BLaER1 treated with 17β-estradiol and CSF1 and Interleukin-3, amounts not matched to agents 10 nM and 100 nM (cell line): ENCODE measurements at regions not wholly inside any gene's neighbourhood (a gene's known extent, or its start where the extent isn't known, plus 50 kb on each side); places are given as distances from the start of the nearest gene placed in this dataset.
A peak's percentile ranks its signal among the peaks of the same experiment; 100 is the strongest.
"Not testable (repeated sequence)": the region's sequence is repeated elsewhere in the genome, so short reads cannot be mapped to it uniquely, and the experiment has no call there.

Experiments used
- H3K27ac ChIP-seq, 11 experiments: shearing (Covaris generic); formaldehyde crosslinking; 2 replicates each; pipeline ENCODE4 v1.8.1; 2022
- H3K27me3 ChIP-seq, 11 experiments: shearing (Covaris generic); formaldehyde crosslinking; 2 replicates each; pipeline ENCODE4 v1.8.1; 2022
- H3K36me3 ChIP-seq, 11 experiments: shearing (Covaris generic); formaldehyde crosslinking; 2 replicates each; pipeline ENCODE4 v1.8.1; 2022
- H3K4me1 ChIP-seq, 10 experiments: shearing (Covaris generic); formaldehyde crosslinking; 2 replicates each; pipeline ENCODE4 v1.8.1; 2022
- H3K4me2 ChIP-seq, 11 experiments: shearing (Covaris generic); formaldehyde crosslinking; 2 replicates each; pipeline ENCODE4 v1.8.1; 2022
- H3K4me3 ChIP-seq, 10 experiments: shearing (Covaris generic); formaldehyde crosslinking; 2 replicates each; pipeline ENCODE4 v1.8.1; 2022
- H3K9ac ChIP-seq, 11 experiments: shearing (Covaris generic); formaldehyde crosslinking; 2 replicates each; pipeline ENCODE4 v1.8.1; 2022
- H3K9me3 ChIP-seq, 11 experiments: shearing (Covaris generic); formaldehyde crosslinking; replicated peaks in 1 of 11; 2 replicates each; pipeline ENCODE4 v1.8.1; 2022
- H4K20me1 ChIP-seq, 11 experiments: shearing (Covaris generic); formaldehyde crosslinking; 2 replicates each; pipeline ENCODE4 v1.8.1; 2022
- Cebpa-rat ChIP-seq, 11 experiments: shearing (Covaris generic); IDR thresholded peaks; 2 replicates each; pipeline ENCODE4 v1.8.1; 2022

DNA sequence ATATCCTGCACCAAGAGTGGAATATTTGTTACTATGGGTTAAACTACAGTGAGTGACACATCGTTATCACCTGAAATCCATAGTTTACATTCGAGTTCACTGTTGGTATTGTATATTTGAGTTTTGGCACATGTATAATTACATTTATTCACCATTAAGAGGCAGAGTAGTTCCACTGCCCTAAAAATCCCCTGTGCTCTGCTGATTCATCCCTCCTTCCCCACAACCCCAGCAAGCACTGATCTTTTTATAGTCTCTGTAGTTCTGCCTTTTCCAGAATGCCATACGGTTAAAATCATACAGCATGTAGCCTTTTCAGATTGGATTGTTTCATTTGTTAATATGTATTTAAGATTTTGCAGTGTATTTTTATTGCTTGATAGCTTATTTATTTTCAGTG is 495.2 kb downstream of the DIRAS2 start:
- Histone ChIP-seq H3K36me3 (no peaks in the 10 kb centered on the region), H3K27ac (no peak overlapping the region), H3K4me1 (0 out of 20 replicates have a peak, but pooled peaks cover 0 to 3% (median 0%) of the 10 kb centered on the region in 10 experiments), H3K4me2 (no peak overlapping the region), H3K27me3 (no peaks in the 10 kb centered on the region), H3K4me3 (no peak overlapping the region), H4K20me1 (no peaks in the 10 kb centered on the region), H3K9ac (no peak overlapping the region), H3K9me3 (peaks cover 0 to 13% (median 10%) of the 10 kb centered on the region in 11 experiments; a peak in 13 of 22 replicates)
- no peak for TF ChIP-seq Cebpa-rat (IDR thresholded peaks at IDR 0.05)

DNA sequence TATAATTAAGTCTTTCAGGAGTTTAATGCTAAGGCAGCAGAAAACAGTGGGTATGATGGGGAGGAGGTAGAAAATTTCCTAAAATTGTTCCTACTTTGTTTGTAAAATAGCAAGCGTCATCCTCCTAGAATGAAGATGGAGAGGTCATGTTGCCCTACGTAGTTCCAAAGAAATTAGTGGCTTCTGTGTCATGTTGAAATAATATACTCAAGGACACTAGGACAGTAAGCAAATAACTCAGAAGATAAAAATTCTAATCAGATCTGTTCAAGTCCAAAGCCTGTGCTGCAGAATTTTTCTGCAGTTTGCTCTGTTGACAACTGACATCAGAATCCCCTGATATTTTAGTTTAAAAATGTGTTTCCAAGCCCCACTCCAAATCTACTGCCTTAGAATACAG is 486.3 kb downstream of the DIRAS2 start:
- no peaks in the 10 kb centered on the region for H3K27me3 ChIP-seq
- H3K4me1 ChIP-seq, result peaks cover 0 to 2% (median 0%) of the 10 kb centered on the region in 10 experiments; a peak in 2 of 20 replicates
- H4K20me1 ChIP-seq, result no peaks in the 10 kb centered on the region
- no peak overlapping the region for H3K4me2 ChIP-seq
- H3K9ac ChIP-seq, result no peak overlapping the region
- H3K36me3 ChIP-seq, result no peaks in the 10 kb centered on the region
- no peak for TF ChIP-seq Cebpa-rat (IDR thresholded peaks at IDR 0.05)
- H3K9me3 ChIP-seq, result peaks cover 4 to 12% (median 8%) of the 10 kb centered on the region in 11 experiments; a peak in 17 of 22 replicates
- no peak overlapping the region for H3K27ac ChIP-seq
- no peak overlapping the region for H3K4me3 ChIP-seq

DNA sequence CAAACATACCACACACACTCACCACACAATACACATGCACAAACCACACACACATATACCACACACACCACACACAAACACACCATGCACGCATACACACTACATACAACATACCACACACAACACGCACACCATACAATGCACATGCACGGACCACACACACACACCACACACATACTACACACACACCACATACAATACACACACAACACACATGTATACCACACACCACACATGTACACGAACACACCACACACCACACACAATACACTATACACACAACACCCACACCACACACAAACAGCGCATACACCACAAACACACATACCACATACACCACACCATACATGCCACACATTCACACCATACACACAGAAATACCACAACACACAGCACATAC is 480.3 kb downstream of the DIRAS2 start:
- peak overlapping the region; percentile 28 to 66 (median 56) for H3K4me2 ChIP-seq
- H3K9ac ChIP-seq, result no peak overlapping the region
- H4K20me1 ChIP-seq, result no peaks in the 10 kb centered on the region
- H3K27me3 ChIP-seq, result no peaks in the 10 kb centered on the region
- H3K4me3 ChIP-seq, result no peak overlapping the region
- H3K27ac ChIP-seq, result peak overlapping the region in 2 of 11 experiments; percentile 2 to 36; a peak in 2 of 22 replicates
- peaks cover 9 to 22% (median 18%) of the 10 kb centered on the region in 10 experiments for H3K4me1 ChIP-seq
- H3K9me3 ChIP-seq, result peaks cover 6 to 21% (median 12%) of the 10 kb centered on the region in 11 experiments; a peak in 17 of 22 replicates
- no peaks in the 10 kb centered on the region for H3K36me3 ChIP-seq
- no peak for TF ChIP-seq Cebpa-rat (IDR thresholded peaks at IDR 0.05)

DNA sequence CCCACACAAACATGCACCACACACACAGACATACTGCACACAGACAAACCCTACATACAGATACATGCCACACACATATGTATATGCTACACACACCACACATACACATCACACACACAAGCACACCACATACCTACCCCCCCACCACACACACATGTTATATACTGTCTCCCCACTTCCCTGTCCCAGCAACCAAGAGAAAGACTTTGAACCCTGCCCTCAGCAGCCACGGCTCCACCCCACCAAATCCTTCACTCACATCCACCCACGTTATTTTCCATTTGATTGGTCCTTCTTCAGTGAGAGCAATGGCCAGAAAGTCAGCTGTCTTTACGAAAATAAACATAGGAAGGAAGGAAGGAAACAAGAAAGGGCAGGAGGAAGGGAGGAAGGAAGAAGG is 479.8 kb downstream of the DIRAS2 start:
- Histone ChIP-seq H3K27ac (peak overlapping the region in 2 of 11 experiments; percentile 2 to 36; a peak in 2 of 22 replicates), H3K4me3 (no peak overlapping the region), H3K4me2 (peak overlapping the region; percentile 28 to 66 (median 56)), H3K4me1 (peaks cover 9 to 22% (median 18%) of the 10 kb centered on the region in 10 experiments), H3K9me3 (peaks cover 6 to 21% (median 12%) of the 10 kb centered on the region in 11 experiments; a peak in 17 of 22 replicates), H3K36me3 (no peaks in the 10 kb centered on the region), H4K20me1 (no peaks in the 10 kb centered on the region), H3K27me3 (no peaks in the 10 kb centered on the region), H3K9ac (no peak overlapping the region)
- no peak for TF ChIP-seq Cebpa-rat (IDR thresholded peaks at IDR 0.05)

DNA sequence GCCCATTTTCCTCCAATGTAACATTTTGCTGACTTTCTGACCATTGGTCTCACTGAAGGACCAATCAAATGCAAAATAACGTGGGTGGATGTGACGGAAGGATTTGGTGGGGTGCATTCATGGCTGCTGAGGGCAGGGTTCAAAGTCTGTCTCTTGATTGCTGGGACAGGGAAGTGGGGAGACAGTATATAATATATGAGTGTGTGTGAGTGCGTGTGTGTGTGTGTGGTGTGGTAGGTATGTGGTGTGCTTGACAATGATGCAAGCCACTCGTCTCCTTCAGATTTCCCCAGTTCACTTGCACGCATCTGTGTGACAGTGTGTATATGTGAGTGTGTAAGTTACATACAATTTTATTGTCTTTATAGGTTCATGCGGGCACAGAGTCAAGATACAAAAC is 477.3 kb downstream of the DIRAS2 start:
- Histone ChIP-seq H3K4me3 (no peak overlapping the region), H3K4me2 (no peak overlapping the region), H3K36me3 (no peaks in the 10 kb centered on the region), H3K4me1 (peaks cover 9 to 22% (median 18%) of the 10 kb centered on the region in 10 experiments), H3K9me3 (peaks cover 6 to 18% (median 11%) of the 10 kb centered on the region in 11 experiments; a peak in 17 of 22 replicates), H4K20me1 (no peaks in the 10 kb centered on the region), H3K27ac (no peak overlapping the region), H3K27me3 (no peaks in the 10 kb centered on the region), H3K9ac (no peak overlapping the region)
- no peak for TF ChIP-seq Cebpa-rat (IDR thresholded peaks at IDR 0.05)

DNA sequence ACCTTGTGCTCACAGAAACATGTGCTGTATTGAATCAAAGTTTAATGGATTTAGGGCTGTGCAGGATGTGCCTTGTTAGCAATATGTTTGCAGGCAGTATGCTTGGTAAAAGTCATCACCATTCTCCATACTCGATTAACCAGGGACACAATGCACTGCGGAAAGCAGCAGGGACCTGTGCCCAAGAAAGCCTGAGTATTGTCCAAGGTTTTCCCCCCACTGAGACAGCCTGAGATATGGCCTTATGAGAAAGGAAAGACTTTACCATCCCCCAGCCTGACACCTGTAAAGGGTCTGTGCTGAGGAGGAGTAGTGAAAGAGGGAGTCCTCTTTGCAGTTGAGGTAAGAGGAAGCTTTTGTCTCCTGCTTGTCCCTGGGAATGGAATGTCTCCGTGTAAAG is 476.2 kb downstream of the DIRAS2 start:
- not testable (repeated sequence) for H3K4me3 ChIP-seq, H4K20me1 ChIP-seq, H3K9ac ChIP-seq, H3K27me3 ChIP-seq, H3K4me2 ChIP-seq, H3K27ac ChIP-seq, H3K36me3 ChIP-seq
- peaks cover 5 to 13% (median 7%) of the 10 kb centered on the region in 11 experiments; a peak in 17 of 22 replicates for H3K9me3 ChIP-seq
- peaks cover 9 to 20% (median 18%) of the 10 kb centered on the region in 10 experiments for H3K4me1 ChIP-seq

DNA sequence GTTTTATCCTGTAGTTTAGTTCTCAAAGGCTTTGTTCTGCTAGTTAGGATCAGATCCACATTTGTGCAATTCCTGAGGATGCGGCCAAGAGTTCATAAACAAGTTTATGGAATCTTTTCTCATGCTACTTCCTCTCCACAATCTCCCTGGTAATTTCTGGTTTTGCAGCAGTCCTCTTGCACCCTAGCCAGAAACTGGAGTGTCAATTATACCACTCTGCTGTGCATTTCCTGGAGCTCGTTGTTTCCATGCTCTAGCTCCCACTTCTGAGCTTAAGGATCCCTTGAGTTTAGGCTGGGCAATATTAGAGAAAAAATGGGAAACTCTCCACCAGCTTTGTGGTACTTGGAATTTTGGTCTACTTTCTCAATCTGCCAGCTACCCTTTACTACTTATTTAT is 474.7 kb downstream of the DIRAS2 start:
- no peaks in the 10 kb centered on the region; a peak in 1 of 22 replicates for H3K36me3 ChIP-seq
- no peaks in the 10 kb centered on the region for H4K20me1 ChIP-seq
- peaks cover 0 to 13% (median 6%) of the 10 kb centered on the region in 11 experiments; a peak in 10 of 22 replicates for H3K9me3 ChIP-seq
- no peak overlapping the region for H3K4me3 ChIP-seq
- no peak overlapping the region for H3K27ac ChIP-seq
- H3K9ac ChIP-seq, result no peak overlapping the region
- H3K4me1 ChIP-seq, result peaks cover 1 to 5% (median 4%) of the 10 kb centered on the region in 10 experiments; a peak in 19 of 20 replicates
- H3K27me3 ChIP-seq, result no peaks in the 10 kb centered on the region
- TF ChIP-seq Cebpa-rat (IDR thresholded peaks at IDR 0.05), result no peak
- H3K4me2 ChIP-seq, result no peak overlapping the region

DNA sequence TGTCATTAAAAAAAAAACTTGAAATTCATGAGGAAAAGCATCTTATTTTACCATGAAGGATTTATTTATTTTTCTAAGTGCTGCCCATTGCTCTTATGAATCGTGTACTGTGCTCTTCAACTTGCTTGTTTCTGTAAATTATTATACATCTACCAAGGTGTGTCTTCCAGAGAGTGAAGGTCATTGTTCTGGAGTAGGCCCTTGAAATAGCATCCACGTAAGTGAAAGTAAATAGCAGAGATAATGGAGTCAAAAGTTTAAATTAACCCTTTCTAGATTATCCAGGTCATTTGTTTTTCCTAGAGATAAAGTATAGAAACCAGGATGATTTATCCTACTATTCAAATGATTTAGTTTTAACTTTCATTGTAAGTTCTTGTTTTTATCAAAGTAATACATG is 473.1 kb downstream of the DIRAS2 start:
- Histone ChIP-seq H3K27ac (no peak overlapping the region), H3K9me3 (peaks cover 0 to 13% (median 6%) of the 10 kb centered on the region in 11 experiments; a peak in 10 of 22 replicates), H3K27me3 (no peaks in the 10 kb centered on the region), H3K9ac (no peak overlapping the region), H3K4me1 (peaks cover 0 to 11% (median 6%) of the 10 kb centered on the region in 10 experiments; a peak in 9 of 20 replicates), H3K36me3 (no peaks in the 10 kb centered on the region; a peak in 1 of 22 replicates), H4K20me1 (no peaks in the 10 kb centered on the region), H3K4me3 (no peak overlapping the region), H3K4me2 (no peak overlapping the region)
- no peak for TF ChIP-seq Cebpa-rat (IDR thresholded peaks at IDR 0.05)

DNA sequence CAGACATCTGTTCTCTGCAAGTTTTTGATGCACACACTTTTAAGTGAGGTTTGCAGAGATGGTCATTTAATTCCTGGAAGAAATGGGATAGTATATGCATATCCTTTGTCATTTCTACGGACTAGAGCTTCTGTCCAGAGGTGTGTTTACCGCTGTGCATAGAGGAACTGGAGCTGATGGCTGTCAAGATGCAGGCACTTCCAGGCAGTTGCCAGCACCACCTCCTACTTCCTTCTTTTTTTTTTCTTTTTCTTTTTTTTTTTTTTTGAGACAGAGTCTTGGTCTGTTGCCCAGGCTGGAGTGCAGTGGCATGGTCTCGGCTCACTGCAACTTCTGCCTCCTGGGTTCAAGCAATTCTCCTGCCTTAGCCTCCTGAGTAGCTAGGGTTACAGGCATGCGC is 468.7 kb downstream of the DIRAS2 start:
- not testable (repeated sequence) for H3K27me3 ChIP-seq, H3K36me3 ChIP-seq, H3K4me3 ChIP-seq, H3K9ac ChIP-seq, H4K20me1 ChIP-seq, H3K27ac ChIP-seq
- Histone ChIP-seq H3K4me2 (peak overlapping the region in 4 of 11 experiments; percentile 1 to 65 (median 40); a peak in 4 of 22 replicates), H3K4me1 (peaks cover 0 to 12% (median 7%) of the 10 kb centered on the region in 10 experiments; a peak in 9 of 20 replicates), H3K9me3 (peaks cover 0 to 13% (median 6%) of the 10 kb centered on the region in 11 experiments; a peak in 10 of 22 replicates)

DNA sequence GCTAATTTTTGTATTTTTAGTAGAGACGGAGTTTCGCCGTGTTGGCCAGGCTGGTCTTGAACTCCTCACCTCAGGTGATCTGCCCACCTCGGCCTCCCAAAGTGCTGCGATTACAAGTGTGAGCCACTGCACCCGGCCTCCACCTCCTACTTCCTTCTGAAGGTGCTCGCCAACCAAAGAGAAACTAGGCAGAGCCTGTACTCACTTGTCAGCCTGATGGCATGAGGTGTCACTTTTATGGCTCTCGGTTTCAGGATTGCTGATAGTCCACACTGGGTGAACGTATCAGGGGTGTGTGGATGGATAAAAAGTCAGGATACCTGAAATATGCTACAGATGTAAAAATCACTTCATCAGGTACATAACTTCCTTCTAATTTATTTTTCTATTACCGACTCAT is 468.3 kb downstream of the DIRAS2 start:
- not testable (repeated sequence) for H4K20me1 ChIP-seq, H3K4me3 ChIP-seq, H3K27ac ChIP-seq, H3K27me3 ChIP-seq, H3K36me3 ChIP-seq, H3K9ac ChIP-seq
- Histone ChIP-seq H3K9me3 (peaks cover 0 to 13% (median 6%) of the 10 kb centered on the region in 11 experiments; a peak in 10 of 22 replicates), H3K4me1 (peaks cover 0 to 12% (median 7%) of the 10 kb centered on the region in 10 experiments; a peak in 9 of 20 replicates), H3K4me2 (peak overlapping the region in 4 of 11 experiments; percentile 1 to 65 (median 40); a peak in 4 of 22 replicates)
